ENCODE measurements at regions not wholly inside any gene's neighbourhood (a gene's known extent, or its start where the extent isn't known, plus 50 kb on each side); places are given as distances from the start of the nearest gene placed in this dataset.

GRCh38 chr16:50422926-50423325 is 54.1 kb upstream of the BRD7 start:
- no peak for TF ChIP-seq CTCF (IDR thresholded peaks at IDR 0.05)
- no peak for TF ChIP-seq STAT6 (CRISPR knock-in tag; conservative IDR thresholded peaks at IDR 0.05; ENCODE audit: low read depth)
- TF ChIP-seq SOX15 (CRISPR knock-in tag; IDR thresholded peaks at IDR 0.05), result no peak
- no peak for TF ChIP-seq FOXJ3 (CRISPR knock-in tag; IDR thresholded peaks at IDR 0.05; ENCODE audit: borderline replicate concordance)
- no peak for TF ChIP-seq ZBTB21 (CRISPR knock-in tag; IDR thresholded peaks at IDR 0.05; ENCODE audit: borderline replicate concordance)
- no peak for TF ChIP-seq ZNF671 (CRISPR knock-in tag; IDR thresholded peaks at IDR 0.05)
- TF ChIP-seq USF1 (CRISPR knock-in tag; IDR thresholded peaks at IDR 0.05), result no peak
- TF ChIP-seq ETV6 (CRISPR knock-in tag; IDR thresholded peaks at IDR 0.05), result no peak
- no peak for TF ChIP-seq IRF1 (CRISPR knock-in tag; IDR thresholded peaks at IDR 0.05)
- TF ChIP-seq ZNF263 (CRISPR knock-in tag; IDR thresholded peaks at IDR 0.05; ENCODE audit: low read depth), result no peak
- no peak for TF ChIP-seq NR3C1 (CRISPR knock-in tag; conservative IDR thresholded peaks at IDR 0.05; ENCODE audit: low read depth)
- no peak for TF ChIP-seq ZNF121 (CRISPR knock-in tag; IDR thresholded peaks at IDR 0.05)
- TF ChIP-seq ZNF138 (CRISPR knock-in tag; conservative IDR thresholded peaks at IDR 0.05), result no peak
- no peak for TF ChIP-seq NFYB (CRISPR knock-in tag; conservative IDR thresholded peaks at IDR 0.05; ENCODE audit: low read depth)

Data from WTC11 (cell line).